Tibial artery (tissue), 4 donors: ENCODE measurements at regions not wholly inside any gene's neighbourhood (a gene's known extent, or its start where the extent isn't known, plus 50 kb on each side); places are given as distances from the start of the nearest gene placed in this dataset.

Experiments
- DNase-seq, 2 donors: peaks; one replicate each; pipeline ENCODE4 v3.0.0-alpha.2; 2019
- H3K27ac ChIP-seq, 2 donors: fragments of 200-600 bp; sonication (generic) in 1 of 2; 1 replicate in 1 of 2; 2 replicates in 1 of 2; pipeline ENCODE4 v1.5.1; 2018 to 2019; ENCODE audit warnings: mild to moderate bottlenecking in 1 of 2
- H3K27me3 ChIP-seq, 2 donors: fragments of 200-600 bp; sonication (generic) in 1 of 2; one replicate each; pipeline versions ENCODE4 v1.5.1 to v1.6.0; 2016 to 2019
- H3K36me3 ChIP-seq, 3 donors: fragments of 200-600 bp; sonication (generic) in 2 of 3; one replicate each; pipeline ENCODE4 v1.5.1; 2016 to 2019; ENCODE audit warnings: mild to moderate bottlenecking in 2 of 3
- H3K4me1 ChIP-seq, 4 donors: fragments of 200-600 bp; sonication (generic) in 2 of 4; 1 replicate in 3 of 4; 2 replicates in 1 of 4; pipeline ENCODE4 v1.5.1; 2016 to 2019
- H3K4me3 ChIP-seq, 2 donors: fragments of 200-600 bp; sonication (generic) in 1 of 2; 1 replicate in 1 of 2; 2 replicates in 1 of 2; pipeline ENCODE4 v1.5.1; 2018 to 2019; ENCODE audit warnings: mild to moderate bottlenecking in 2 of 2
- H3K9me3 ChIP-seq, 3 donors: fragments of 200-600 bp; sonication (generic) in 1 of 3; one replicate each; pipeline ENCODE4 v1.5.1; 2016 to 2019
- intact Hi-C: fragments of 100-400 bp; cut with DNase I; formaldehyde crosslinking; loops from one replicate; pipeline ENCODE4 v1.15.0; 2023; ENCODE audit warnings: low total_unique reads
- TF ChIP-seq, protein P1 (sequence below), 2 experiments: fragments of 200-600 bp in 1 of 2; fragments of 450-650 bp in 1 of 2; IDR thresholded peaks; one replicate each; pipeline ENCODE4 v1.5.1; 2017 to 2019; ENCODE audit warnings: antibody characterized with exemption in 2 of 2, mild to moderate bottlenecking in 1 of 2, moderate library complexity in 1 of 2

DNA sequence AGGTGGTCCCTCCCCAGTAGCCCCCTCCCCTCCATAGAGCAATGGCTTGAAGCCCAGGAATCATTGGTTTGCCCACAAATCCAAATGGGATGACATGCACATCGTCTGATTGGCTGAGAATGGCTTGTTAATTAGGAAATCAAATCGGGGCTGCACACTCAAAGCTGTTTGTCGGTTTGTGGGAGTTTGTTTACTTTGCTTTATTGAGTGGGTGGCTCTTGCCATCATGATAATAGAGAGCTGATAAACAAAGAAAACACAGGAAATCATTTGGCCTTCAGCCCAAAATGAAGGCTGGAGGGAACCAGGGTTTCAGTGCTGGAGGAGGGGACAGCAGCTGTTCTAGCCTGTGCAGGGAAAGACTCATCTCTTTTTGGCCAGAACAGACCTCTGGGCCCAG is 316.3 kb downstream of the CBLN1 start:
- intact Hi-C loops = no loop called here
- DNase-seq = no peak
- H3K4me1 ChIP-seq = no peaks in the 10 kb centered on the region
- no peaks in the 10 kb centered on the region for H3K27me3 ChIP-seq
- no peak overlapping the region for H3K27ac ChIP-seq
- TF ChIP-seq, protein P1, sequence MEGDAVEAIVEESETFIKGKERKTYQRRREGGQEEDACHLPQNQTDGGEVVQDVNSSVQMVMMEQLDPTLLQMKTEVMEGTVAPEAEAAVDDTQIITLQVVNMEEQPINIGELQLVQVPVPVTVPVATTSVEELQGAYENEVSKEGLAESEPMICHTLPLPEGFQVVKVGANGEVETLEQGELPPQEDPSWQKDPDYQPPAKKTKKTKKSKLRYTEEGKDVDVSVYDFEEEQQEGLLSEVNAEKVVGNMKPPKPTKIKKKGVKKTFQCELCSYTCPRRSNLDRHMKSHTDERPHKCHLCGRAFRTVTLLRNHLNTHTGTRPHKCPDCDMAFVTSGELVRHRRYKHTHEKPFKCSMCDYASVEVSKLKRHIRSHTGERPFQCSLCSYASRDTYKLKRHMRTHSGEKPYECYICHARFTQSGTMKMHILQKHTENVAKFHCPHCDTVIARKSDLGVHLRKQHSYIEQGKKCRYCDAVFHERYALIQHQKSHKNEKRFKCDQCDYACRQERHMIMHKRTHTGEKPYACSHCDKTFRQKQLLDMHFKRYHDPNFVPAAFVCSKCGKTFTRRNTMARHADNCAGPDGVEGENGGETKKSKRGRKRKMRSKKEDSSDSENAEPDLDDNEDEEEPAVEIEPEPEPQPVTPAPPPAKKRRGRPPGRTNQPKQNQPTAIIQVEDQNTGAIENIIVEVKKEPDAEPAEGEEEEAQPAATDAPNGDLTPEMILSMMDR (IDR thresholded peaks at IDR 0.05) = no peak
- no peaks in the 10 kb centered on the region for H3K36me3 ChIP-seq
- no peak overlapping the region for H3K4me3 ChIP-seq
- no peaks in the 10 kb centered on the region for H3K9me3 ChIP-seq

DNA sequence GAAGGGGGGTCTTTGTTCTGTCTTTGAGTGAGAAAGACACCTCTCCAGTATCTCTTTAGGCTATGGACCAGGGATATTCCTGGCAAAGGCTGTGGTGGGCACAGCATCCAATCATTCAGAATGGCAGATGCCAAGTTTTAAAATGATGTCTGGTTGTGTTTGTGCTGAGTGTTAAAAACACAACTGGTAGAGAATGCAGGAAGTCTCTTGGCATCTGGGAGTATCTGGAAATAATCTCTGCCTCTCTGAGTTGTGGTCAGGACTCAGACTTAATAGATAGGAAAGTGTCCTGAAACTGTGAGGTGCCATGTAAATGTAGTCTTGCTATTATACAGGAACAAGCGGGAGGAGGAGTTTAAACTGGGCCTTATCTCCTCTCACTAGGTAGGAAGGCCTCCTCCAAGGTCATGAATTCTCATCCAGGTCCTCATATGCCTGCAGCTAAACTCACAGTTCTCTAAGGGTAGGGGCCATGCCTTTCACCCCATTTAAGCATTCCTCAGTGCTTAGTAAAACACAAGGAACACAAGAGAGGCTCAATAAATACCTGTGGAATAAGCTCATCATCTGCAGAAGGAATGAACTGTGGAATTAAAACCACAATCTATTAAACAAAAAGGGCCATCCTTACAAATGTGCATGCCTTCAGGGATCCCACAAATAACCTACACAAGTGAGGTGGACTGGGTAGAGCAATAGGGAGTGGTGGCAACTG is 317.6 kb downstream of the CBLN1 start:
- Histone ChIP-seq H3K4me3 (no peak overlapping the region), H3K4me1 (no peaks in the 10 kb centered on the region), H3K9me3 (no peaks in the 10 kb centered on the region), H3K27me3 (no peaks in the 10 kb centered on the region), H3K27ac (no peak overlapping the region), H3K36me3 (no peaks in the 10 kb centered on the region)
- TF ChIP-seq, protein P1 (IDR thresholded peaks at IDR 0.05) = no peak
- intact Hi-C loops = no loop called here
- DNase-seq = no peak

DNA sequence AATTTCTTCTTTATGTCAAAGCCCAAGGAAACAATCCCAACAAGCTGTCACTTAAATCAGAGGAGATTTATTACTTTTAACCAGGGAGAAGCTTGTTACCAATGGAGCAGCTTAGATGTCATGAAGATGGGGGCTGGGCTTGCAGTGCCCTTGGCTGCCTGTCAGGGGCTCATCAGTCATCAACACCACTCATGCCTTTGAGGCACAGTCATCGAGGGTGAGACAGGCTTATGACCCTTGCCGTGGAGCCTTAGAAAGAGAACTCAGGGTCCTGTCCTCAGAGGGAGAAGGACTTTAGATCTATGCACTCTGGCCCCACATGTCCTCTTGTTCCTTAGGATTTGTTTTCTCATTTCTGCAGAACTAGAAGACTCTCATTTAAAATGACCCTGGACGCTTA is 318.3 kb downstream of the CBLN1 start:
- Histone ChIP-seq H3K27me3 (no peaks in the 10 kb centered on the region), H3K9me3 (no peaks in the 10 kb centered on the region), H3K4me3 (no peak overlapping the region), H3K4me1 (no peaks in the 10 kb centered on the region), H3K36me3 (no peaks in the 10 kb centered on the region), H3K27ac (no peak overlapping the region)
- TF ChIP-seq, protein P1 (IDR thresholded peaks at IDR 0.05) = no peak
- intact Hi-C loops = no loop called here
- DNase-seq = no peak

DNA sequence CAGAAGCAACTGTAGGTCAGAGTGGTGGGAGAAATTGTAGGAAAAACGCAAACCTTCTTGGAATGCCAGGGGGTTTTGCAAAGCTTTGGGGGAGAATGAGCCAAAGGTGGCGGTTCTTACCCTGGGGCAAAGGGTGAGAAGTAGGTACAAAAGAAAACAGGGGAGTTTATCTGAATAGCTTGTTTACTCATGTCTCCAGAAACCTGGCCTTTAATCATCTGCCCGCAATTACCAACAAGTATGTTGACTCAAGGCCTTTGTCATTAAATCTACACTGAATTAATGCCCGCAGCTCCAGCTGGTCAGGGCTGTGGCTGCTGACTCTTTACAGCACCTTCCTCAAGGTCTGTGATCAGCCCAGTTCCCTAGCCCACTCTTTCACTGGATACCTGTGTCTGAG is 320.1 kb downstream of the CBLN1 start:
- Histone ChIP-seq H3K4me1 (no peaks in the 10 kb centered on the region), H3K36me3 (no peaks in the 10 kb centered on the region), H3K9me3 (no peaks in the 10 kb centered on the region), H3K27me3 (no peaks in the 10 kb centered on the region), H3K4me3 (no peak overlapping the region), H3K27ac (no peak overlapping the region)
- no peak for DNase-seq
- intact Hi-C loops = no loop called here
- TF ChIP-seq, protein P1 (IDR thresholded peaks at IDR 0.05) = no peak

DNA sequence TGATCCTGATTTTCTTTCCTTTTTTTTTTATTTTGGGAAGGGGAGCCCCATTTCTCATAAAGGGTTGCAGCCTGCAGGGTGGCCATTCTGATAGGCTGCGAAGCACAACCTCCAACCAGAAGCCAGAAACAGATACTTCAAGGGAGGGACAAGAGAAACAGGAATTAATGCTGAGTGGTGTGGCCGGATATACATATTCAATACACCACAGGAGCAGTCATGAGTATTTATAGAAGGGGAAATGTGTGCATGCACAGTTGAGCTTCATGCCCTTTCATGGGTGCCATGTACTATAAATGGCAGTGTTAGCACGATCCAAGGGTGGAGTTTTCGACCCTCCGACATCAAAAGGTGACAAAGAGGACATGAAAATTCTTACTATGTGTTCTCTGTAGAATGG is 320.8 kb downstream of the CBLN1 start:
- intact Hi-C loops = no loop called here
- DNase-seq = no peak
- no peaks in the 10 kb centered on the region for H3K9me3 ChIP-seq
- no peak overlapping the region for H3K27ac ChIP-seq
- H3K4me3 ChIP-seq = no peak overlapping the region
- TF ChIP-seq, protein P1 (IDR thresholded peaks at IDR 0.05) = no peak
- H3K27me3 ChIP-seq = no peaks in the 10 kb centered on the region
- H3K4me1 ChIP-seq = no peaks in the 10 kb centered on the region
- no peaks in the 10 kb centered on the region for H3K36me3 ChIP-seq

DNA sequence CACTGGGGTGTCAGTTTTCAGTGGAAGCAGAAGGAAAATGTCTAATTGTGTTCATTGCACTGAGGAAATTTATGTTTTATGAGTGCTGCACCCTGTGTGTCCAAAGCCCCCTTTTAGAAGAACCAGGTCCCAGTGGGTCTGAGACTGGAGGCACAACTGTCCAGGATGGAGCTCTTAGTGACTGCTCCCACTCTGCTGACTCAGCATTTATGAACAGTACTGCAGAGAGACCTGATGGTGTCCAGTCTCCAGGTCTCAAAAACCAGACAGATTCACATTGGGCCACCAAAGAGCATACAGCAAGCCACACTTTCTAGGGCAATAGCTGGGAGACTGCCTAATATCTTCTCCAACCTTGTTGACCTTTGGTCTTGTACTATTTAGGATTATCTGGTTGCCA is 321.9 kb downstream of the CBLN1 start:
- DNase-seq = no peak
- no peaks in the 10 kb centered on the region for H3K27me3 ChIP-seq
- TF ChIP-seq, protein P1 (IDR thresholded peaks at IDR 0.05) = no peak

More for the DNA sequence above, 321.9 kb downstream of the CBLN1 start:
- H3K4me1 ChIP-seq = no peaks in the 10 kb centered on the region
- intact Hi-C loops = no loop called here
- H3K36me3 ChIP-seq = no peaks in the 10 kb centered on the region
- H3K4me3 ChIP-seq = no peak overlapping the region
- H3K27ac ChIP-seq = no peak overlapping the region
- H3K9me3 ChIP-seq = no peaks in the 10 kb centered on the region
